Epidermal melanocyte (primary cell): ENCODE measurements at regions not wholly inside any gene's neighbourhood (a gene's known extent, or its start where the extent isn't known, plus 50 kb on each side); places are given as distances from the start of the nearest gene placed in this dataset.
"Not testable (repeated sequence)": the region's sequence is repeated elsewhere in the genome, so short reads cannot be mapped to it uniquely, and the experiment has no call there.

Experiments used
- DNase-seq: peaks from one replicate; pipeline ENCODE4 v3.0.0; 2011; ENCODE audit warnings: low spot score; ENCODE audit not compliant: insufficient read length

DNA sequence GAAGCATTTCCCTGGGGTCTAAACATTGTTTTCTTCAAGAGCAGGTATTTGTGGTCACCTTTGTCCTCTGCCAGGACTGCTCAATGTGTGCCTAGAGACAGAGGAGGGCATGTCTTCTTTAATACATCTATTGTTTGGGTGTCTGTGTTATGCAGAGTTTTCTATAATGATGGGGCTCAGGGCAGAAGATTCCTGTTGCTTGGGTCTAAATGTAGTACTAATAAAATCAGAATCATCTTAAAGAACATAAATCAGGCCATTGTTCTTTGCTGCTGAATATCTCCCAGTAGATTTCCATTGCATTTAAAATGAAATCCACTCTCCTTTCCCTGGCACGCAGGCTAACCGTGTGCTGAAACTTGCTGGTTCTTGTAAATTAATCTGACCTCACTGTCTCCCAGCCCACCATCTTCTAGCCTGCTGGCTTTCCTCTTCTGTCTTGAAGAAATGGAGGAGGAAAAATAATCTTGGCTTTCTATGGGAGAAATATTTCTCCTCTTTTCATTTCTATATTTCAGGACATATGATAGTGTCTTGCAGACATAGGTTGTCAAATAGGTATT is 1396.8 kb downstream of the GATA3 start:
- DNase-seq = no peak

DNA sequence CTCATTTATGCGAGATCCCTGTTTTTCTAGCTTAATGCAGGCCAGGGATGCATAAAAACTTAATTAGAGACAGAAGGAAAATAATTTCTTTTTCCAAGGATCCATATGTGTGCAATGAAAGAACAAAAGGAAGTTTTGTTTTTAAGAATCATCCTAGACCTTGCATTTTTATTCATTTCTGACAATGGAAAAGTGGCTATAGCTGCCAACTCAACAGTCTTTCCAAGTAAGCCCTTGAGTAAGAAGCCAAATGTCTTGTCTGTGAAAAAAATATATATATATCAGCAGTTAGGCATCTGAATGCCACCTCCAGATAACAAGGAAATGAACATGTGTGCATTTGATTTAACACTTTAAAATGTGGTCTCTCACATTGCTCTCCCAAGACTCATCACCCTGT is 1397.6 kb downstream of the GATA3 start:
- DNase-seq = no peak

DNA sequence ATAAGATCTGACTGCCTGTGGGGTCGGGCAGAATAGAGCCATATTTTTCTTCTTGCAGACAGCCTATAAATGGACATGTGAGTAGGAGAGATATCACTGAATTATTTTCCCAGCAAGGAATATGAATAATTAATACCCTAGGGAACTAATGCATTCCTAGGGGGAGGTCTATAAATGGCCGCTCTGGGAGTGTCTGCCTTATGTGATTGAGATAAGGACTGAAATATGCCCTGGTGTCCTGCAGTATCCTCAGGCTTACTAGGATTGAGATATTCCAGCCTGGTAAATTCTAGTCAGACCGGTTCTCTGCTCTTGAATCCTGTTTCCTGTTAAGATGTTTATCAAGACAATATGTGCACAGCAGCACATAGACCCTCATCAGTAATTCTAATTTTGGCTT is 1399.4 kb downstream of the GATA3 start:
- DNase-seq = not testable (repeated sequence)

DNA sequence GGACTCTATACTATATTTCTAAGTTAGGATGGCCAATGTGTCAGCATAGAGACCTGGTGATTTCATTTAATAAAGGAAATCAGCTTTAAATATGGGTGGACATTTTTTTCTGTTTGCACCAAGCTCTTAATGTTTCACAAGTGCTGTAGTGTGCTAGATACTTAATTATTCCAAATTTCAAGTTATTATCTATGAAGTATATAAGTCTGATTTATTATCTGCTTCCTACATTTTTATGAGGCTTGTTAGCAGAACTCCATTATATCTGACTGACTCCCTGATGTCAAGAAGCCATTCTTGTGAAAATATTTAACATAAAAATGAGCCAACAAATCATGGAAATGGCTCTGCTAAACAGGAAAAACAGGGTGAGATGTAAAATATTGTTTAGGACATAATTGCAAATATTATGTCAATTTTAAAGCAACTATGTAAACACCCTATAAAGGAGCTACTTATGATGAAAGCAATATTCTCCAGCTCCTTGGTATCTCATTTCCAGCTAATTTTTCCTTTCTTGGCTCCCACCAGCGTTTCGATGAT is 1415.2 kb downstream of the GATA3 start:
- no peak for DNase-seq

DNA sequence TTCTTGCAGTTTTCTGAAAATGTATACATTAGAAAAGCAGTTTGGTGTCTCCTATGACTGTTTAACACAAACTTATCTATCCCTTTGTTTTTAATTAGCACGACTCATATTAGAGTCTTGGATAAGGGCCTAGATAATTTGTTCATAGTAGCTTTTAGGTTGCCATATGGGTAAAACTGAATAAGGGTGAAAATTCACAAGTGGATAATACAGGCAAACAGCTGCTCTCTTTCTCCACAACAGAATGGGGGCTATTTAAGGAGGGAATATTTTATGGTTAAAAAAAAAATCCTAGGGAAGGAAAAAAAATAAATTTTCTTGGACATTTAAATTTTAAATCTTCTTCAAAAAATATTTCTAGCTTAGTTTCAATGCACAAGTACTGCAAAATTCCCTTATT is 1416.1 kb downstream of the GATA3 start:
- DNase-seq = no peak

DNA sequence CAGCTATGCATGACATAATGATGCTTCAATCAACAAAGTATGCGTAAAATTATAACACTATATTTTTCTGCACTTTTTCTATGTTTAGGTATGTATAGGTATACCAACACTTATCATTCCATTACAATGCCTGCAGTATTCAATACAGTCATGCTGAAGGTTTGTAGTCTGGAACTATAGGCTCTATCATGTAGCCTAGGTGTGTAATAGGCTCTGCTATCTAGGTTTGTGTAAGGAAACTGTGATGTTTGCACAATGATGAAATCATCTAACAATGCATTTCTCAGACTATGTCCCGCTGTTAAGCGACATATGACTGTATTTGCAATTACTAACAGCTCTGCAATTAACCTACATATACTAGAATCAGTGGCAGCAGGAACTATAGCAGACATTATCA is 1447.5 kb downstream of the GATA3 start:
- no peak for DNase-seq

DNA sequence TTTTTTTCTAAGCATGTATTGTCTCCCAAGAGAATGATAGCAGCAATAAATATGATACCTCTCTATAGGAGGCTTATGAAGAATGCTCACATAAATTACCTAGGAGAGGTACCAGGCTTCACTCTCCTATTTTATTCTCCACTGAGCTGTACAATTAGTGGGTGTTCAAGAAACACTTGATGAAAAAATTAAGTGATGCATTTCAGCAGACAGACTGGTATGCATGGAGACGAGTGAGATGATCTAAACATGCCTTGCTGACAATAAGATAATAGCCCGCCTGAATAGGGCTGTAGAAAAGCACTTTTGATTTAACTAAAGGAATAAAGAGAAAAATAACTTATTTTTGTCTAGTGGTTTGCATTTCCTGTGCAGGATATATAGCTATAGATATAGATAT is 1449.7 kb downstream of the GATA3 start:
- DNase-seq = no peak

DNA sequence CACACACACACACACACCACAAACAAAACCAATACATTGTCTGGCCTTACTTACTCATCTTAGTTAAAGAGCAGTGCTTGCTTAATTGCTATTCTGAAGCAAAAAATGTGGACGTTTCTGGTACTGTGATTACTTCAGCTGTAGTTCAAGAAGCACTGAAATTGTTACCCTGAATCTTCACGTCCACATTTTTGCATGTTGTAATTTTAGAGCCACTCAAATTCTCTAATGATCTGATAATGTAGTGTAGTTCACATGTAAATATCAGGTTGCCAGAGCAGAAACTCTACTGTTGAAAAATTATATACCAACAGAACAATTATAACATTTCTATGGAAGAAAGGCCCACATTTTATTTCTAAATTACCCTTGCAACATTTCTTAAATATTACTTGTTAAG is 1451.1 kb downstream of the GATA3 start:
- DNase-seq = no peak

DNA sequence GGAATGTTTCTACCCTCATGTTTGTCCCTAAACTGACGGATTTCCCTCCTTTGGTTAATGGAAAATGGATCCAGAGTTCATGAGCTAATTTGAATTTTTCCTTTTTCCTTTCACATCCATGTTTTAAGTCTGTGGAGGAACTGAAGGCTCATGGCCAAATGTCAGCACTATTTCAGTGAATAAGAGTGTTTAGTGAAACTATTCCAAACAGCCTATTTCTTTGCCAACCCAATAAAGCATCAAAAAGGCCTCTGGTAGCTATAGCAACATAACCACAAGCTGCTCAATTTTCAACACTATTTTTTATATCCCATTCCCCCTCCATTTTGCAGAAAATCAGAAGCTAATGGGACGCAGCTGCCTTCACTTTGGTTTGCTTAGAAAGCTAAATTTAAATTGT is 1454.1 kb downstream of the GATA3 start:
- DNase-seq = no peak

DNA sequence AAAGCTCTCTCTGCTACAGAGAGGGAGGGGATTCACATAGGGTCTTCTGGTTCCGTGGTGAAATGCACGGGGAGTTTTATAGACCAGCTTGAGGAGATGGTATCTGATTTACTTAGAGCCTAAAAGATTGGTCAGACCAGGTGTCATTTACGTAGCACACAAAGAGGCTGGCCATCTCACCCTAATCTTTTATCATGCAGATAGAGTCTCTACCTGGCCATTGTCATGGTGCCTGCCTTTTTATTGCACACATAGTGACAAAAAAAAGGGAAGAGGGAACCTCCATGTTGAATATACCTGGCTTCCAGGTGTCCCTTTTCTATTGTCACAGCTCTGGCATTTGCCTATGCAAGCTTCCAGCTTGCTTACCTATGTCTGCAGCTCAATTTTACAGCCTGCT is 1456.1 kb downstream of the GATA3 start:
- no peak for DNase-seq

DNA sequence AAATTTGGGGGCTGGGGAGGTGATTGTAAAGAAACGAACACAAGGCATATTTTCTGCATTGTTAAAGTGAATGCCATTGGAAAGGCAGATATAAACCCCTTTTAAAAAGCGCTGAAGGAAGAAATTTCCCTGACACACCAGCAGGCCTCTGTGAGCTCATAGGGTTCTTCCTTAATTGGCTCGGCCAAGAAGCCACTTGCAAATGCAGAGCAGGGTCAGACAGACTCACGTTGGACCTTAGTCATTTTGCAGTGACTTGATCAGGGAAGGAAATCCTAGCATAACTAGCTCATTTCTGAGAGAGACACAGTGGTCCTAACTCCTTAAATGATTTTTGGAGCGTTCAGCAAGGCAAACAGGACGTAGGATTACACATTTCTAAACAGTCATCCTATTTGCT is 1461.4 kb downstream of the GATA3 start:
- DNase-seq = no peak

DNA sequence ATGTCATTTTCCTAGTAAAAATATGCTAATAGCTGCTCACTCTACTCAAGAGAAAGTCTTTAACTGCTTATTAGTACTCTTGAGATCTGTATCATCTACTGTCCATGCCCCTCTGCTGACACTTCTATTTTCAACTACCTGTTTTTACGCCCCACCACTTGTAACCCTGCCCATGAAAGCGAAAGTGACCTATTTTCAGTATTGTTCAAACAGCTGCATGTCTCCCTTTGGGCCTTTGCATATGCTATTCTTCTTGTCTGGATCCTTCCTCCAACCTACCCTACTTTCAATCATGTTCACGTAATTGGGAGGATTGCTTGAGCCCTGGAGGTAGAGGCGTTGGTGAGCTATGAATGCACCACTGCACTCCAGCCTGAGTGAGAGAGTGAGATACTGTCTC is 1481.3 kb downstream of the GATA3 start:
- DNase-seq = no peak

DNA sequence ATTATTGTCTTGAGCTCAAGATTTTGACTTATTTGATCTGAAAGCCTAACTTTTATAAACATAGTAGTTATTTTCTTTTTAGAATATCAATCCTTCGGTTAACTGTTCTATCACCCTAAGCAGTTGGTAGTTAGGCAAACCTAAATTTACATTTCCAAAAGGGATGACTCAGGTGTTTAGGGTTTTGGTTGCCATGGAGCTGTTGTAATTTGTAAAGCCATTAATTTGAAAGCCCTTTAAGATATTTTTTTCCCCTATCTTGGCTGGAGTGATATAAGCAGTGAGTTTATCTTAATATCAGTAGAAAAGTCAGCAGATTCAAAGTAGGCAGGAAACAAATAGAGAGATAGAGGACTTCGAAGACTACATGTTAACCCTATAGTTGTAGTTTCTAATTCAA is 1472.6 kb upstream of the CELF2 start:
- no peak for DNase-seq

DNA sequence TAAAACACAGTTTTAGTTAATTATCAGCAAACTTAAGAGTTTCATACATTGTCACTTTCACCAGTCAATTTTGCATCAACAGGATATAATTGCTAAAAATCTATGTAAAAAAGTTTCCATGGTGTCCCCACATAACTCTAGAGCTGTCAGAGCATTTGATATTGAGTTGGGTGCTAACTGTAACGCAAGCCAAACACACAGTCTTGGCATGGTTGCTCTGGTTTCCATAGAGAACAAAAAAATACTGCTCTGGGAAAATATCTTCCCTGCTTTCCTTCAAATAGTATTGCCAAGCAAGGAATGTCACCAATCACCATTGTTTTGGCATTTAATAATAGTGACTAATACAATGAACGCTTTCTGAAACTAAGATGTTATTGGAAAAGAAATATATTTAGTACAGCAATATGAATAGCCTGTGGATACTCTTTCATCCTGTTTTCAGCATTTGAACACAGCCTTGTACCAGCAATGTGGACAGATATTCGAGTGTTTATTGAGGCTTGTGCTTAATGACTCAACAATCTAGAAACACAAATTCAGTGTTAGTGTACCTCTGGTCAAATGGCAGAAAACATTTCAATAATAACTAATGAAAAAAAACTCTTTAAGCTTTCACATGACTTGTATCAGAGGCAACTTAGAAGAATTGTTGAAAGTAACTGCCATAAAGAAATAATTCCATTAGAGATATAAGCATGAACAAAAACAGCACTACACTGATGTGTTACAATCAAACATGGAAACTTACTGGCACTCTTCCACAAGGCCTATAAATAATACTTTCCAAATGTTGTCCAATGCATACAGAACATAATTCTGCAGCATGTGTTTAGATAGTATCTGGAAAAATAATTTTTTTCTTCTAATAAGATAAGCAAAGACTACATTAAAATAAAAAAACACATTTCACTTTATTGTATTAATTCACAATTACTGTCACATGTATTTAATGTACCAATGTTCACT is 1469.5 kb upstream of the CELF2 start:
- DNase-seq = no peak

DNA sequence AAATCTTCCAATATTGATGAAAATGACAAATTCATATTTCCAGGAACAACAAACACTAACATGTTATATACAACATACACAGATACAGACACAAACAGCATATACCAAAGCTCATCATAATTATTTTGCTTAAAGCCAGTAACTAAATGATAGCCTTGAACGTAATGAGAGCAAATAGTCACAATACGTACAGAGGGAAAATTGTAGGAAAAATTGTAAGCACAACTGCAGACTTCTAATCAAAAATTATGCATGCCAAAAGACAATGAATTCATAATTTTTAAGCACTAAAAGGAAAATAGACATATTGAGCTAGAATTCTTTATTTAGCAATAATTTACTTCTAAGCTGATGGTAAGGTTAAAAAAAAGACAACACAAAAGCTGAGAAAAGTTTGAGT is 1466.9 kb upstream of the CELF2 start:
- DNase-seq = no peak

DNA sequence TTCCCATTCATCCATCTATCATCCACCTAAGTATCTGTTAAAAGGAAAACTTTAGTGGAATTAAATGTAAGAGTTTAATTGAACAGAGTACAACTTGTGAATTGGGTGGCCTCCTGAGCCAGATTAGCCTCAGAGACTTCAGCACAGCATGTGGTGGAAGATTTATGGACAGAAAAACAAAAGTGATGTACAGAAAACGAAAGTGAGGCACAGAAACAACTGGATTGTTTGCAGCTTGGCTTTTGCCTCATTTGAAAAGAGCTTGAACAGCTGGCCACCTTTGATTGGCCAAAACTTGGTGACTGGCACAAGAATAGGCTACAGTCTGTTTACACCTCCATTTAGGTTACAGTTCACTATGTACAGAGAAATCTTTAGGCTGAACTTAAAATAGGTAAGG is 1463.4 kb upstream of the CELF2 start:
- no peak for DNase-seq

DNA sequence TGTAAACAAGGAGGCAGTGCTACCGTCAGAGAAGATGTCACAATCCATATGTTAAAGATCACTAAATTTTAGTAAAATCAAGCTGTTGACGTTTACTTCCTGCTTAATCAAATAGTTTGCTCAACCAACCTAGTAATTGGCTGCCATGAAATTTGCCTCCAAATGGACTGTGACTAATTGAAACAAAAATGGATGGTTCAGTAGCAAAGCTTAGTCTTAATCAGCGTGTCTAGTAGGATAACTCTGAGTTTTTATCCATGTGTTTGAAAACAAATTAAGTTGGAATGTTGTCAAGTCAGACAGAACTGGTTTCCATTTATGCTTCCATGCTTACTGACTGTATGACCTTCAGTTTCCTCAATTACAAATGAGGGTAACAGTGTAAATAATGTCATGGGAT is 1456.7 kb upstream of the CELF2 start:
- DNase-seq = no peak

DNA sequence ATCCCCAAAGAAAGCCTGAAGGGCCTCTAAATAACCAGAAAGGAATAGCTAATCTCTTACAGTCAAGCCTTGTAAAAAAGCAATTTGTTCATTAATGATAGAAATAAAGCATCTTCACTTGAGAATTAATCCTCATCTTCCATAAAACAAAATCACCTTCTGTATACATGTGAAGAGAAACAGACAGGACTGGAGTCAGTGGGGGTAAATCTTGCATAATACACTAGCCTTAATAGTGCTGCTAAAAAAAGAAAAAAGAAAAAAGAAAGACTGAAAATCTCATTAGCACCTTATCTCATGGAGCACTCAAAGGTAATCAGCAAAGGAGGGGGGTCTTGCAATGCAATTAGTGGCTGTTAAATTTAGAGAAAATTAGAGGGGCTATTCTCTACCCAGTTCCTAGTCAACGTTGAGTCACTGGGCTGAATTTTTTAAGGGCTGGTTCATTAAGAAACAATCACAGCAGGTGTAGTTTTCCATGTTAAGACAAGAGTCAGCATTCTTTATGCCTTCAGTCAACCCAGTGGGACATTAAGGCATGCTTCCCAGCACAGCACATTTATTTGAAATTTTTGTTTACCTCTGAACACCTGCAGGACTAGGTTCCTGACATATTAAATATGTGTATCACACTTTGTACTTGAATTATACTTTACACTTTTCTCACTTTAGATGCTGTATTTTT is 1455.7 kb upstream of the CELF2 start:
- DNase-seq = no peak

DNA sequence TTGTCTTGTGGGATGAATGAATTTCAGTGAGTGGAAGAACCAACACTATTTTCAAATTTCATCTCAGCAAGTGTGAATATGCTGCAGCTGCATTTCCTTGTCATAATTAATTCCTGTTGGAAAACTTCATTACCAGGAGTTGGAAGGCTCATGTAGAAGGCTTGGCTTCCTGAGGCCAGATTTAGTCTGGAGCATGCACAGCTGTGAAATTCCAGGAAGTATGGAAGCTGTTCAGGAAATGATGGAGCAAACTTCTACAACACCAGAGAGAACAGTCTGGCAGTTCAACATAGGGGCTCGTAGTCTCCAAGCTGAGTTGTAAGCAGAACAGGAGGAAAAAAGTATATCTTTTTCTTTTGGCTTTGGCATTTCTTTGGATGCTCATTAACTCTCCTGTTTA is 1439.9 kb upstream of the CELF2 start:
- no peak for DNase-seq

DNA sequence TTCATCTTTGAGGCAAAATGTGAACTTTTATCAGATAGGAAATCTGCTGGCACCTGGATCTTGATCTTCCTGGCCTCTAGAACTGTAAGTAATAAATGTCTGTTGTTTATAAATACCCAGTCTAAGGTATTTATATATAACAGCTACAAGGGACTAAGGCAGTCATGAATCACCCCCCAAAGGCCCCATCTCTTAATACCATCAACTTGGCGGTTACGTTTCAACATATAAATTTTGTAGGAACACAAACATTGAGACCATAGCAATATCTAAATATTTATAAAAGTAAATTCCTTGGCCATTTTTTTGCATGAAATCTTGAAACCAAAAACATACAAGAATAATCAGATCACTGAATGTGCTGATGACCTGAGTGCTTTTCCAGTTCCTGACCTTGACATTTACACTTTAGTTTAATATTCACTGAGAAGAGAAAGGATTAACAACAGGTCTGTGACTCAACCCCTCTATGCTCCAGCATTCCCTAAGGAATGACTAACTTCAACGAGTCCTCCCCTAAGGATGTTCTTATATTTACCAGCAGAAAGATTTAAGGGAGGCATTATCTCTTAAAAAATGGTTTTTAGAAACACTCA is 1438.5 kb upstream of the CELF2 start:
- DNase-seq = no peak

DNA sequence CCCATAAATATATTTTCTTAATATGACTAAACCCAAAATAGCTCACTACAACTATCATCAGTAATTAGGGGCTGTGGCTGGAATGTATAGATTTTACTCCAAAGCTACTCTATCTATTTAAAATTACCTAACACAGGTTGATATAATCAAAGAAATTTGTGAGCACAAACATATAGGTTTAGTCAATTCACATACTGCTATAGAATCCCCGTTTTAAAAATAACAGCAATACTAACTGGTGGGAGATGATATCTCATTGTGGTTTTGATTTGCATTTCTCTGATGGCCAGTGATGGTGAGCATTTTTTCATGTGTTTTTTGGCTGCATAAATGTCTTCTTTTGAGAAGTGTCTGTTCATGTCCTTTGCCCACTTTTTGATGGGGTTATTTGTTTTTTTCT is 1434.9 kb upstream of the CELF2 start:
- DNase-seq = not testable (repeated sequence)
